Mesothelial cell of epicardium (in vitro differentiated cells): ENCODE measurements at regions not wholly inside any gene's neighbourhood (a gene's known extent, or its start where the extent isn't known, plus 50 kb on each side); places are given as distances from the start of the nearest gene placed in this dataset.
"Not testable (repeated sequence)": the region's sequence is repeated elsewhere in the genome, so short reads cannot be mapped to it uniquely, and the experiment has no call there.

ENCODE experiments used
- DNase-seq, 2 experiments: peaks; one replicate each; pipeline ENCODE4 v3.0.0; 2021; ENCODE audit warnings: low spot score in 2 of 2; ENCODE audit not compliant: unreplicated experiment in 2 of 2
- H3K27ac Mint-ChIP-seq: 2 replicates; pipeline ENCODE4 v1.8.0; 2021; ENCODE audit warnings: mixed read lengths
- H3K27me3 Mint-ChIP-seq: 2 replicates; pipeline ENCODE4 v1.8.0; 2021; ENCODE audit warnings: low read depth, mixed read lengths
- H3K36me3 Mint-ChIP-seq: 2 replicates; pipeline ENCODE4 v1.8.0; 2021; ENCODE audit warnings: mixed read lengths
- H3K4me1 Mint-ChIP-seq: 2 replicates; pipeline ENCODE4 v1.8.0; 2021; ENCODE audit warnings: mixed read lengths
- H3K4me3 Mint-ChIP-seq: 2 replicates; pipeline ENCODE4 v1.8.0; 2021; ENCODE audit warnings: mild to moderate bottlenecking, moderate library complexity, mixed read lengths
- H3K9me3 Mint-ChIP-seq: 2 replicates; pipeline ENCODE4 v1.8.0; 2021; ENCODE audit warnings: mixed read lengths
- TF ChIP-seq, protein P1 (sequence below): fragments of 200-600 bp; sonication (generic); IDR thresholded peaks from one replicate; pipeline ENCODE4 v1.5.0; 2021; ENCODE audit warnings: antibody characterized with exemption; ENCODE audit not compliant: unreplicated experiment

DNA sequence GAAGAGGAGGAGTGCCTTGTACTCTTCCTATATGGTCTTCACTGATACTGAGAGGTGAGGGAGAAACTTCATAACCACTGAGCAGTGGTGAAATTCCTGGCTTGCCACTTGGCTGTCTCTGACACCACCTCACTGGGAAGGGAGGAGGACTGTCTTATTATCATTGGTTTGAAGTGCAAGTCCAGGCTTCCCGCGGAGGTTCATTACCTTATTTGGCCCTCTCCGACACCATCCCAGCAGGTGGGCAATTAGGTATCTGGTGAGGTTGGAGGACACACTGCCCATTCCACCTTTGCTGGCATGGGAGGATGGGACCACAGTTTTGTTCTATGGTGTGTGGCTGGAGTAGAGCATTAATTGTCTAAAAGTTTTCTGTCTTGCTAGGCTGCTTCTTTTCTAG is 206.1 kb downstream of the LHFPL1 start:
- peaks cover 4% of the 10 kb centered on the region for H3K27me3 Mint-ChIP-seq
- no peak overlapping the region for H3K27ac Mint-ChIP-seq
- no peaks in the 10 kb centered on the region for H3K4me1 Mint-ChIP-seq
- TF ChIP-seq, protein P1, sequence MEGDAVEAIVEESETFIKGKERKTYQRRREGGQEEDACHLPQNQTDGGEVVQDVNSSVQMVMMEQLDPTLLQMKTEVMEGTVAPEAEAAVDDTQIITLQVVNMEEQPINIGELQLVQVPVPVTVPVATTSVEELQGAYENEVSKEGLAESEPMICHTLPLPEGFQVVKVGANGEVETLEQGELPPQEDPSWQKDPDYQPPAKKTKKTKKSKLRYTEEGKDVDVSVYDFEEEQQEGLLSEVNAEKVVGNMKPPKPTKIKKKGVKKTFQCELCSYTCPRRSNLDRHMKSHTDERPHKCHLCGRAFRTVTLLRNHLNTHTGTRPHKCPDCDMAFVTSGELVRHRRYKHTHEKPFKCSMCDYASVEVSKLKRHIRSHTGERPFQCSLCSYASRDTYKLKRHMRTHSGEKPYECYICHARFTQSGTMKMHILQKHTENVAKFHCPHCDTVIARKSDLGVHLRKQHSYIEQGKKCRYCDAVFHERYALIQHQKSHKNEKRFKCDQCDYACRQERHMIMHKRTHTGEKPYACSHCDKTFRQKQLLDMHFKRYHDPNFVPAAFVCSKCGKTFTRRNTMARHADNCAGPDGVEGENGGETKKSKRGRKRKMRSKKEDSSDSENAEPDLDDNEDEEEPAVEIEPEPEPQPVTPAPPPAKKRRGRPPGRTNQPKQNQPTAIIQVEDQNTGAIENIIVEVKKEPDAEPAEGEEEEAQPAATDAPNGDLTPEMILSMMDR = no peak
- no peak for DNase-seq
- H3K9me3 Mint-ChIP-seq = no peaks in the 10 kb centered on the region
- H3K36me3 Mint-ChIP-seq = no peaks in the 10 kb centered on the region
- no peak overlapping the region for H3K4me3 Mint-ChIP-seq

DNA sequence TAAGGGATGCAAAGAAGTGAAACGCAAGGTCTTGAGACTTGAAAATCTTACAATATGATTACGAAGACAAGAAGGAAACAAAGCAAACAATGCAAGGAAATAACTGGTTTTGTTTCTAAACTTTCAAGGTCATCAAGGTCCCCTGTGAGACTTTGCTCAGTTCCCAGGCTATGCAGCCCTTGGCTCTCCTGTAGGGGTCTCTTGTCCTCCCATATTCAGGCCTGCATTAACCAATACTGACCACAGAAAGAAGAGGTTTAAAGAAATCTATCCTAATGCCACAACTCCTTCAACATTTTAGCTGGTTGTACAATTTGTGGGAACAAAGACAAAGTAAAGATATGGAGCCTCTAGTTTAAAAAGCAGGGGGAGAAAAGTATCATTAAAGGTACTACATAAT is 209.2 kb downstream of the LHFPL1 start:
- Mint-ChIP-seq H3K4me3 (no peak overlapping the region), H3K27ac (no peak overlapping the region), H3K36me3 (no peaks in the 10 kb centered on the region), H3K27me3 (peaks cover 4% of the 10 kb centered on the region), H3K9me3 (peaks cover 4% of the 10 kb centered on the region), H3K4me1 (no peaks in the 10 kb centered on the region)
- TF ChIP-seq, protein P1 = no peak
- no peak for DNase-seq

DNA sequence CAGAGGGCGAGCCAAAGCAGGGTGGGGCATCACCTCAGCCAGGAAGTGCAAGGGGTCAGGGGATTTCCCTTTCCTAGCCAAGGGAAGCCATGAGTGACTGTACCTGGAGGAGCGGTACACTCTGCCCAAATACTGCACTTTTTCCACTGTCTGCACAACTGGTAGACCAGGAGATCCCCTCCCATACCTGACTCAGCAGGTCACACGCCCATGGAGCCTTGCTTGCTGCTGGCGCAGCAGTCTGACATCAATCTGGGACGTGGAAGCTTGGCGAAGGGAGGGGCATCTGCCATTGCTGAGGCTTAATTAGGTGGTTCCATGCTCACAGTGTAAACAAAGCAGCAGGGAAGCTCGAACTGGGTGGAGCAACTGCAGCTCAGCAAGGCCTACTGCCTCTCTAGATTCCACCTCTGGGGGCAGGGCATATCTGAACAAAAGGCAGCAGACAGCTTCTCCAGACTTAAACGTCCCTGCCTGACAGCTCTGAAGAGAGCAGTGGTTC is 217.7 kb downstream of the LHFPL1 start:
- not testable (repeated sequence) for H3K36me3 Mint-ChIP-seq, H3K4me3 Mint-ChIP-seq, H3K4me1 Mint-ChIP-seq, DNase-seq, H3K27ac Mint-ChIP-seq, H3K27me3 Mint-ChIP-seq
- peaks cover 23% of the 10 kb centered on the region for H3K9me3 Mint-ChIP-seq

DNA sequence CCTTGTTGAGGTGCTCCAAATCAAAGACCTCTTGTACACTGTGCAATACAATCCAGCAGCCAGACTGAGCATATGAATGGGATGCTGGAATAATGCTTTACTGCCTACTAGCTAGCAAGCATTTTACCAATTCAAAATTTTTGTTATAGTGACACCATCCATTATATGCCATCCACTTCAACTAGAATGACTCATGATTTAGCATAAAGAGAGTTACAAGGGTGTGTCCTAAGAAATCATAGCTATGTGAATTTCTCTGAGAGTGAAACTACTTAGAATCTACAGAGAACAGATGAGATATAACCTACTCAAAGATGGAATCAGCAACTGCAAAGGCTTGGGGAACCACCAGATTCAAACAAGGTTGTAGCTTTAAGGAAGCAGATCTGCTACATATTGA is 221.9 kb downstream of the LHFPL1 start:
- H3K4me3 Mint-ChIP-seq = no peak overlapping the region
- H3K27me3 Mint-ChIP-seq = no peaks in the 10 kb centered on the region
- H3K27ac Mint-ChIP-seq = no peak overlapping the region
- no peaks in the 10 kb centered on the region for H3K4me1 Mint-ChIP-seq
- H3K36me3 Mint-ChIP-seq = no peaks in the 10 kb centered on the region
- DNase-seq = no peak
- peaks cover under 1% of the 10 kb centered on the region for H3K9me3 Mint-ChIP-seq
- TF ChIP-seq, protein P1 = no peak

DNA sequence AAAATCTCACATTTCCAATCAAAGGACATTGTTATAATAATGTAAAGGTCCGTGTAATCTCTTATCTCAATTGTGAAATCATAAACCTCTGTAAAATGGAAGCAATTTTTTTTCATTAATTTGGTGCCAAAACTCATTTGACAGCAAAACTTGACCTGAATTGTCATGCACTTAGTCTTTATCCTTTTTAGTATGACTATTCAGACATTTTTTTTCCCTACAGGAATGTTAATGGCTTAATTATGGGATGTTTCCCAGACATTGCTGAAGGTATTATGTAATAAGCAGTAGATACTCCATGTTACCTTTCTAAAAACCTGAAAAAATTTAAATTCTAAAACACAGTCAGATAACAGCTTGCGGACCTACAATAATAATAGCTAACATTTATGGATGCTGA is 228.9 kb downstream of the LHFPL1 start:
- H3K4me3 Mint-ChIP-seq = no peak overlapping the region

DNA sequence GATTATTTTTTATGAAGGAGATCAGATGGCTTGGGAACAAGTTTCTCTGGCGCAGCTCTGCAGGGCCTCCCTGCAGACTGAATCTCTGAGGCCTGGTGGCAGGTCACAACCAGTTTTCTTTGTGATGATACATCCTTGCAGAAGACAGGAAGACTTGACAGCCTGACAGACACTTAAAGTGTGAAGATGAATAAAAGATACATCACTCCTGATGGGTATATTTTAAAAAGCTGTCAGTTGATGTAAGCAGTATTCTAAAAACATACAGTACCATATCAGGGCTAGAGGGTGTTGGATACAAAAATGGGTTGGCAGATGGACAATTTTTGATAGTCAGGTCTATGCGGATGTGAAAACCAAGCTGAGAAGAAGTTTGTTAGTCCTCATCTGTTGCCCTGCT is 239.5 kb downstream of the LHFPL1 start:
- Mint-ChIP-seq H3K36me3 (no peaks in the 10 kb centered on the region), H3K4me3 (no peak overlapping the region), H3K4me1 (no peaks in the 10 kb centered on the region), H3K27ac (no peak overlapping the region), H3K9me3 (peaks cover 10% of the 10 kb centered on the region), H3K27me3 (no peaks in the 10 kb centered on the region)
- TF ChIP-seq, protein P1 = no peak
- no peak for DNase-seq

More for the DNA sequence above, 228.9 kb downstream of the LHFPL1 start:
- TF ChIP-seq, protein P1 = no peak
- no peaks in the 10 kb centered on the region for H3K27me3 Mint-ChIP-seq
- H3K36me3 Mint-ChIP-seq = no peaks in the 10 kb centered on the region
- H3K4me1 Mint-ChIP-seq = peaks cover 8% of the 10 kb centered on the region
- DNase-seq = no peak
- H3K9me3 Mint-ChIP-seq = peaks cover 3% of the 10 kb centered on the region
- no peak overlapping the region for H3K27ac Mint-ChIP-seq
